HG03135 (cell line): ENCODE measurements at regions not wholly inside any gene's neighbourhood (a gene's known extent, or its start where the extent isn't known, plus 50 kb on each side); places are given as distances from the start of the nearest gene placed in this dataset.

Experiments used
- ATAC-seq: cut with Tn5 transposase; IDR thresholded peaks from one replicate; pipeline ENCODE4 v1.9.1; 2021; ENCODE audit warnings: mild to moderate bottlenecking, moderate library complexity; ENCODE audit not compliant: unreplicated experiment

DNA sequence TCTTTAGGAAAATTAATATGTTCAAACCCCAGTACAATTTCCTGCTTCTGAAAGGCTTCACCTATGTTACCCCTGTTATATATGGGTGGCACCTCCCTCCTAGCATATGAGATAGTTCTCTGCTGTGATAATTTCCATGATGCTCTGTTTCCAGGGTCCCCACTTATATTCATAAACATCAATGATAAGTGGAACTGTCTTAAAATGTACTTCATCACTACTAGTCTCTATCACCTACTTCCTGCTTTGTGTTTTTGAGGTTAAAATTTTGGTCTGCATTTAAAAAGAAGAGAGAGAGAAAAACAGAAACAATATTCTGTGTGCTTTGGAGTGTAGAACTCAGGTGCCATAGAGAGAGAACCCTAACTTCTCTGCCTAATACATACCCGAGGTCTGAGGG is 234.7 kb downstream of the HTR1A start:
- no peak for ATAC-seq

DNA sequence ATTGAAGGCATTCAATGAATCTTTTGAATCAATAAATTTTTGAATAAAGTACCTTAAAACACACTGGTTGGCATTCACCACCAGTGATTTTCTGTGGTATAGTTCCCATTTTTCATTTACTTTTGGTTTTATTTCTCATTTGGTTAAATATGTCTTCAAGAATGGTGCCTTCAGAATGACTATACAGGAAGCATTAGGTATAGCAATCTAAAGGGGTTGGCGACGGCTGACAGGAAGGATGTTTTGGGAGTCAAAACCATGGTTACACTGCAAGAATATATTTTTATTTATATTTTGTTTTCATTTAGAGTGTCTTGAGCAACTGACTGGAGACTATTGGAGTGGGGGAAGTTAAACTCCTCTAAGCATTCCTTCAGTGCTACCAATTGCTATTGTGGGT is 235.7 kb downstream of the HTR1A start:
- ATAC-seq: peak; percentile 82

DNA sequence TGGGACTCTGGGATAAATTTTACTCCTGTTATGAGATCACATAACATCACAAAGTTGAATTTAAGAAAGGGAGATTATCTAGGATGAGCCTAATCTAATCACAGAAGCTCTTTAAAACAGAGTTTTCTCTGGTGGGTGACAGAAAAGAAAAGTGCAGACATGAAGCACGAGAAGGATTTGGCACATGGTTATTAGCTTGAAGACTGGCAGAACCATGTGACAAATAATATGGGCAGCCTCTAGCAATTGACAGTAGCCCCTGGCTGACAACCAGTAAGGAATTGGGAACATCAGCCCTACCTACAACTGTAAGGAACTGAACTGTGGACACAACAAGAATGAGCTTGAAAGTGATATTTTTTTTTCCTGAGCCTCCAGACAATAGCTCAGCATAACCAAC is 243.1 kb downstream of the HTR1A start:
- no peak for ATAC-seq

DNA sequence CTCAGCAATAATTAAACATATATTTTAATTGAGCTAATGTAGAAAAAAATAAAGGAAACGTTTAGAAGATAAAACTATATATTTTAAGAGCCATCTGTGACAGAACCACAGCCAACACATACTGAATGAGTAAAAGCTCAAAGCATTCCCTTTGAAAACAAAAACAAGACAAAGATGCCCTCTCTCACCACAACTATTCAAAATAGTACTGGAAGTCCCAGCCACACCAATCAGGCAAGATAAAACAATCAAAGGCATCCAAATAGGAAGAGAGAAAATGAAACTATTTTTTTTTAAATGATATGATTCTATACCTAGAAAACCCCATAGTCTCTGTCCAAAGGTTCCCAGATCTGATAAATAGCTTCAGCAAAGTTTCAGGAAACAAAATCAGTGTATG is 262.0 kb downstream of the HTR1A start:
- no peak for ATAC-seq

DNA sequence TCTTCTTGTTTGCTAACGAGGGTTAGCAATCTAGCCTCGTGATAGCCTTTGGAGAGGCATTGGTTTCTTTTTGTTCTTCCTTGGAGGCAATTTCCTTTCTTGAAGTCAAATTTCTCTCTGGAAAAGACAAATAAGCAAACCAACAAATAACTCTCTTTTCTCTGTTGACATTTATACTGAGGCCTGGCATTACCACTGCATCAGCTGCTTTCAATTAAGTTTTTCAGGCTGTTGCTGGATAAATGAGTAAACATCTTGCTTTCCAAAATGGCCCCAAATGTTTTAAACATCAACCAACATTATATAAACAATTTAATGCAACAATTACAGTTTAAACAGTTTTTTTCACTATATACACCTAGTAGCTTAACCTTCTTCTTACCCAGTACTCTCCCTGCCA is 264.4 kb downstream of the HTR1A start:
- ATAC-seq: no peak

DNA sequence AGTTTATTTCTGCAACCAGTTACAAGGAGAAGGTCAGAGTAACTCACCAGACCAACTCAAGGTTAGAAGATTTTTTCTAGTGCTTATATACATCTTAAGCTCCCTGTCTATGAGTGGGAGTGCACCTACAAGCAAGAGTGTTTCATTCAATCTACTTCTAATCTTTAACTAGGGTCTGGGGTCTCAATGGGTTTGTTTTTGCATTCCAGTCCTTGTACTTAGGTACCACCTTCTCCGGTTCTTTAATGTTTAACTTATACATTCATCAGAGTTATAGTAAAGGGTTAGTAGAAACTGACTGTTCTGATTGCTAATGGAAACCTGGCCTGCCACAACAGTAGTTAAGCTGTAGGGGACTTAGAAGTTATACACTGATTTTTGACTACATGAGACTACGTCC is 271.7 kb downstream of the HTR1A start:
- ATAC-seq: no peak

DNA sequence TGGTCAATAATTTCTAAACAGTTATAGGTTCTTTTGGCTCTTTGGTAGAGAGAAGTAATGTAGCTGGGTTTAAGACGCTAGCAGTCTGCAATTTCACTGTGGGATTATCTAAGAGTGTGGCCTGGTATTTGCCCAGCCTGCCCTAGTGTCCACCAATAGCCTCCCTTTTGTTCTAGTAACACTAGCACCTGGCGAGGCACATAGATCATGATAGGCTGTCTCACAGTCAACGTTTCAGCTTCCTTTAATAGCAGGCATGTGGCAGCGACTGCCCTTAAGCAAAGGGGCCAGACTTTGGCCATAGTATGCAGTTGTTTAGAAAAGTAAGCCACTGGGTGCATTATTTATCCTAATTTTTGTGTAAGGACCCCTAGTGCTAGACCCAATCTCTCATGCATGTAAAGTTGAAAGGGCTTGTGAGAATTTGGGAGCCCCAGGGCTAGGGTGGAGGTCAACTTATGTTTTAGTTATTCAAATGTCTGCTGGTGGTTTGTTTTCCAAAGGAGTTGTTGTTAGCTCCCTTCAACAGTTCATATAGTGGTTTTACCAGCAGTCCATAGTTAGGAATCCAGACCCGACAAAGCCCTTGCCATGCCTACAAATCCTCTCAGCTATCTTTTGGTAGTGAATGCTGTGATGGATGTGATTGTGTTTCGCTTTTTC is 274.3 kb downstream of the HTR1A start:
- no peak for ATAC-seq

DNA sequence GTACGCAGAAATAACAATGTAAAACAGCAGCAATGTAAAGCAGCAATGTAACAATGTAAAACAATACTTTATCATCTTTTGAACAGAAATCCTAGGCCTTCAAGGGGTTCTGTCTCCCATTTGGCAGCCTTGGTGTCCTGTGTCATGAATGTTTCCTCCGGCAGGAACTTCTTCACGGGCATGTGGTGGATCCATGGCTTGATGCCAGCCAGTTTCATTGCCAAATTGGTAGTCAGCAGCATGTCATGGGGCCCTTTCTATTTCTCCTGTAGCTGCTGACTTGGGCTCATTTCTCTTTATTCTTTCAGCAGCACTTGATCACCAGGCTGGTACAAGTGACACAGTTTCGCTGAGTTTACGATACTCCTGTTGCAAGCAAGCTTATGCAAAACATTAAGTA is 275.3 kb downstream of the HTR1A start:
- no peak for ATAC-seq

DNA sequence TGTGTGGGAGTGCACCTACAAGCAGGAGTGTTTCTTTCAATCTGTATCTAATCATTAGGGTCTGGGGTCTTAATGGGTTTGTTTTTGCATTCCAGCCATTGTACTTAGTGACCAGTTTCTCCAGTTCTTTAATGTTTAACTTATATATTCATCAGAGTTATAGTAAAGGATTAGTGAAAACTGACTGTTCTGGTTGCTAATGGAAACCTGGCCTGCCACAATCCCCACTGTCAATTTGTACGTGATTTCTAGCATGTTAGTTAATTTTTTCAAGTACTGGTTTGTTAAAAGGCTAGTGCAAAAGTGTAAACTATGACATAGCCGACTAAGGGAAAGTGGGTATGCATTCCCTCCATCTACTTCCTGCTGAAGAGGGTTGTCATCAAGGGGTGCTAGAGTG is 276.1 kb downstream of the HTR1A start:
- ATAC-seq: no peak

DNA sequence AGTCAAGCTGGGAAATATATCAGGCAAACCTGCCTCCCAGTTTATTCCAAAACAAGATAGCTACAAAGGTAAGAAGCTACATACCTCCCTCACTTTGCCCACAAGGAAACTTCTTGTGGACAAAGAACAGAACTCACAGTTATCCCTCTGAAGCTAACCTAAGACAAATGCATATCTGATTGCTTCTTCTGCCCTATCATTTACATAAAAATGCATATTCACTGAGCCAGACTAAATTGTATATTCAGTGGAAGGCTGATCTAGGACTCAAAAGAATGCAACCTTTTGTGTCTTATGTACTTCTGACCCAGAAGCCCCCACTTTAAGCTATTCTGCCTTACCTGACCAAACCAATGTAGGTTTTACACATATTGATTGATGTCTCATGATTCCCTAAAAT is 276.8 kb downstream of the HTR1A start:
- no peak for ATAC-seq

DNA sequence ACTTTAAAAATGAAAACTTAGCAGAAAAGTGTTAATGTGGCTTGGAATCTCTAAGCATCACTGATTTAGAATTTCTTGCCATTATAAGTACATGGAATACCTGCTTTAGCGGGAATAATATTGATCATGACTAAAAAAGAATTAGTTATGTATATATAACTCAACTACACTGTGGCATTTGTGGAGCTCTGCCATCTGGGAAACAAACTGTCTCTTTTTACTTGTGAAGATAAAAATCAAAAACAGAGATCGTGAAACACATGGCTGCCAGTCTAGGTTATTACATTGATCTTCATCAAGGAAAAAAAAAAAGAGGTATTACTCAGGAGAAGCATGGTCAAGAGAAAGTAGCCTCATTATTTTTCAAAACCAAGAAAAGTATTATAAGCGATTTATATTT is 287.4 kb downstream of the HTR1A start:
- no peak for ATAC-seq

DNA sequence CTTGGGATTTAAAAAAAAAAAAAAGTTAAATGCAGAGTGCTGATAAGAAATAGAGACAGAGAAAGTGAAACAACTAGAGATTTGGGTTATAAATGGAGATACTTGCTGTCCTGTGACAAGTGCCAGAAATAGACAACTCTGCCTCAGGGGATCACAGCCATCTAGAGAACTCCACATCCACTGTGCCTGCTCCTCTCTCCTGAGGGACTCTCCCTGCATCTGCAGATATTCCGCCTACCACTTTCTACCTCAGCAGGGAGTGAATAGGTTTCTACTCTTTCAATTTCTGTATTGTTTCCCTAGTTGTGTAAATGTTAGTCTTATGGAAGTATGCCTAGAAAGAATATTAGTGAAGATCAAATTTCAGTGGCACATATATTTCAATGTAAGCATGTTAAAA is 307.2 kb downstream of the HTR1A start:
- no peak for ATAC-seq

DNA sequence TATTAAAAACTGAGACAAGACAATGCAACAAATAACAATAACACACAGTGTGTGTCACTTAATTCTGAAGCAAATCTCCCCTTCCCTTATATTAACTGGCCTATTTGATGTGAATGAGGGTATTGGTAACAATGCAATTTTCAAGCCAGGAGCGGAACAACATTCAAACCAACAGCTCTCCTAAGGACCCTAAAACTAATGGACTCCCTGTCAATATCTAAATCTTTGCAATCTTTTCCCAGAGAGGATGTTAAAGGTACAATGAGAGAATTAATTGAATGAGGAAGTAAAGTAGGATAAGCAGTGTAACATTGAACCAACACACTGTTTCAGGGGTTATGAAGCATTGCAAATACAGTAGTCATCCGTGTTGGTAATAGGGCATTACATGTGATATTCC is 311.7 kb downstream of the HTR1A start:
- no peak for ATAC-seq

DNA sequence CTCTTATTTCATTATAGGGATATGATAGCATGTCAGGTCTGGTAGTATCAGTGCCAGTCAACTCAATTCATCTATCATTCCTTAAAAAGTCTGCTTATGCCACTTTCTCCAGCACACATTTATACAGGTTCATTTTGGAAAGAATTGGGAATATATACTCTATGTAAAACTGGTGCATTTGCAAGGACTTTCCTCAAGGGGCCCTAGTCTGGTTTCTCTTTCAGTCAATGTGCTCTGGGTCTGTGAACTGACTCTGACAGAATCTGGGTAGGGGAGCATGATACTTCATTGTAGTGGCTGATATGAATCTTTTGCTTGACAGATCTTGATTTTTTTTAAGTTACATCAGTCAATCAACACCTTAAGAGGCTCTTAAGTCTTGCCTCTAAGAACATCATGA is 313.9 kb downstream of the HTR1A start:
- no peak for ATAC-seq

DNA sequence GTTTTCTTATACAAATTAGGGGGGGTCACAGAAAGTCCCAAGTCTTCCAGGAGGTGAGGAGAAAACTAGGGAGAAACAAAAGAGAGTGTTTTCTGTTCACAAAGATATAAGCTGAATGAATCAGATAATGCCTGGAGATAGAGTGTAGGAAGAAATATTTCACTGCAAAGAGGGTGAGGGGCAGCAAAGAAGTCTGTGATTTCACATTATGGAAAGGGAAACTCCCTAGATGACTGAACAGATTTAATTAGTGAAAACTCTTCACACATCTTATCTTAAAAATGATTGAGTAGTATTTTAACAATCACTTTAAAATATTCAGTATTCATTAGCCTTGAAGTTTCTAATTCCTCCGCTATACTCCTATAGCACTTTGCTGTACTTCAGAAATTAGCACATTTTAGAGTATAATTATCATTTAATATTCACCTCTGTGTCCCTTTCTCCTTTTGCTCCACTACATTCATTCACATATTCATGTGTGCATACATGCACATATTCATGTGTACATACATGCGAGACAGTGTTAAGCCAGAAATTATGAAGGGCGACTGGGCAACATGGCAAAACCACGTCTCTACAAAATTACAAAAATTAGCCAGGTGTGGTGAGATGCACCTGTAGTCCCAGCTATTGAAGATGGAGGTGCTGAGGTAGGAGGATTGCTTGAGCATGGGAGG is 332.2 kb downstream of the HTR1A start:
- no peak for ATAC-seq

DNA sequence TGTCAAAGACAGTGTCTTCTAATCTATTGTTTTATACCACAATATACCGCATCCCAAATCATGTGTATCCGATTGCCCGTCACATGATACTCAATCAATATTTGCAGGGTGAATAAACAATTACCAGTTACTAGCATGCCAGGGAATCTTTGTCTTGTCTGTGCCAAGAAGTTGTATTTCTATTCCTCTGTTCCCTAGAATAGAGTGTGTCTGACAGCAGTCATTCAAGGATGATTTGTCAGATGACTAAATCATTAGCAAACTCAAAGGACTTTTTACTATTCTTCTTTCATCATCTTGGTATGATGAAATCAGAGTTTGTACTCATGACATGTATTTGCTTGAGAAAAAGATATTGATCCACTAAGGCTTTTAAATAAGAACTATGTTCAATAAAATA is 348.8 kb downstream of the HTR1A start:
- ATAC-seq: no peak

DNA sequence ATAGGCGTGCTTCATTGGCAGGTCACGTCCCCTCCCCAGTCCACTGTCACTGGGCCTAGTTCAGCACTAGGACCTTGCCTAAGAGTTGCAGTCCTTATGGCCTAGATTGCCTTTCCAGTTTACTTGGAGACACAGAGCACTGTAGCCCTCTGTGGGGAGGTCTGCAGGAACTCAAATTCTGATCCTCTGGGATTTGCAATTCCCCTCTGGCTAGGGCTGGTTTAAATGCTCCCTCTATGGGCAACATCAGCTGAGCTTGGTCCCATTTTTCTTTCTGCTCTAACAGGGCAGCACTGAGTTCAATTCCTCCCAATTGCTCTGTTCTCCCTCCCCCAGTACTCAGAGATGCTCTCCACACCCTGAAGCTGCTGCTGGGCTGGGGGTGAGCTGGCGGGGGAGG is 358.2 kb downstream of the HTR1A start:
- ATAC-seq: no peak

DNA sequence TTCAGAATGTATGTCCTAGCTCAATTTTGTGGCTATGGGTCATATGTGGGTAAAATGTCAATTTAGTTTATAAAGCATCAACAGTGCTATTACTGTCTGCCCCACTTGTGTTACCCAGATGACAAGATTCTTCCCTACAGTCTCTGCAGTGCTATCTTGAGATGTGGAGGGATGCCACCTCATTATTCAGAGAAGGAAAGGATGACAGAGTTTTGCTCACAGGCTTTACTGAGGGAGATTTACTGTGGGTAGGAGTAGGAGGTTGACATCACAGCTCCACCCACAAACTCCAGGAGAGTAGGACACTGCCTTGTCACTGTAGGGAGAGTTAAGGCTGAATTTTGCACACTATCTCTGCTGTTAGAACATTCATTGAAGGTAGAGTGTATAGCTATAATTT is 359.3 kb downstream of the HTR1A start:
- ATAC-seq: no peak

DNA sequence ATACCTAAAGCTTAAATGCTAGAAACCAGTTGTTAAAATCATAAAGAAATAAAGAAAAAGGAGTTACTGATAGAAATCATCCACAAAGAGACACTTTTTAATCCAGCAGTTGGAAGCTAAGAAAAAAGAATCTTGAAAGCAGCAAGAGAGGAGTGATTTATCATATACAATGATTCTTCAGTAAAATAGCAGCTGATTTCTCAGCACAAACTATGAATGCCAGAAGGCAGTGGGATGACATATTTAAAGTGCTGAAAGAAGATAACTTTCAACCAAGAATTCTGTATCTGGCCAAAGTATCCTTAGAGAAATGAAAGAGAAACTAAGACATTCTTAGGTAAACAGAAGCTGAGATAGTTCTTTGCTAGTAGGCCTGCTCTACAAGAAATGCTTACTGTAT is 366.0 kb downstream of the HTR1A start:
- ATAC-seq: no peak

DNA sequence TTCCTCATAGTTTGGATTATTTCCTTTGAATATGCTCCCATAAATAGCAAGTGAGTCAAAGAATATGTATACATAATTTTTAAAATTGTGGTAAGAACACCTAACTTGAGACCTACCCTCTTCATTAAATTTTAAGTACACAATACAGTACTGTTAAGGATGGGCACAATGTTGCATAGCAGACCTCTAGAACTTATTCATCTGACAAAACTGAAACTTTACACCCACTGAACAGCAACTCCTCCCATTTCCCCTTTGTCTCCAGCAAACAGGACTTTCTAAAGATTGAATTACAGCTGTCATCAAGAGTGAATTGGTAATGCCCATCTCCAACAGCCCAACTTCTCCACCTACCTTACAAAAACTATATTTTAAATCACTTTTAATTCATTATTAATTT is 388.9 kb downstream of the HTR1A start:
- no peak for ATAC-seq

DNA sequence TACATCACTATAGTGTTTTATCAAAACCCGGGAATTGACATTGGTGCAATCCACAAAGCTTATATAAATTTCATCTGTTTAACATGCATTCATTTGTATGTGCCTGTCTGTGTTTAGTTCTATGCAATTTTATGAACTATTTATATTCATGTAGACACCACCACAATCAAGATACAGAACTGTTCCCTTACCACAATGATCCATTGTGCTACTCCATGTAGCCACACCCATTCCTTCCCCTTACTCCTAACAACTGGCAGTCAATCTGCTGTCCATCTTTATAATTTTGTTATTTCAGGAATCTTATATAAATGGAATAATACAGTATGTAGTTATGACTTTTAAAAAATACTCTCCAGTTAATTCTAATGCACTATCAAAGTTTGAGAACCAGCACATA is 389.5 kb downstream of the HTR1A start:
- ATAC-seq: no peak

DNA sequence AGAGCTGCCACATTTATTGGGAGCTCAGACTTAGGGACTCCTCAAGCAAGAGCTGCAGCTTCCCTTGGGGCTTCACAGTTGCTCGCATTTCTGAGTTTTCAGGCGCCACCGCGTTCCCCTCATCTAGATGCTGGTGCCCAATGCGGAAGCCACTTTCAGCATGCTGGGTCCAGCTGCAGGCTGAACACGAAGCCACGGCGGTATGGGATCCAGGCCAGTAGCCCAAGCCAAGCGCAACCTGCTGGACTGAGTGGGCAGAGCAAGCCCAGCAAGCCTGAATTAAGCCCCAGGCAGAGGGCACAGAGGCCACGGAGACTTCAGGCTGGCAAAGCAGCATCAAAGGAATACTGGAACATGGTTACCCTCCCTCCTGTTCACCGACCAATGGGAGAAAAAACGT is 391.5 kb downstream of the HTR1A start:
- ATAC-seq: no peak

DNA sequence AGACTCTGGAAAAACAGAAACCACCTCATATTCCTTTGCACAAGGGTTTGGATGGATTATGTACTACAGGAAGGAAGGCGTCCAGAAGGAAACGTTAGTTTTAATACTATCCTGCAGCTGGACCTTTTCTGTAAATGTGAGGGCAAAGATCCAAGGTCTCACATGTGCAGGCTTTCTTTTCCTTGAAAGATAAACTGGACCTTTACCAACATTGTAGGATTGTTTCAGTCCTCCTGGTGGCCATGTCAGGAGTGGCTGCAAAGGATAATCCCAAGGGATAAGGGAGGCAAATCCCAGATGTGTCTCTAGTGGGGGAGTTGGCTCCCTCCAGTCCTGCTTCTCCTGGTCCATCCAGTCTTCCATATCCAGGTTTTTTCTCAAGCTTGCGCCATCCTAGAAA is 397.5 kb downstream of the HTR1A start:
- ATAC-seq: no peak
